GM12872 (cell line): ENCODE measurements at regions not wholly inside any gene's neighbourhood (a gene's known extent, or its start where the extent isn't known, plus 50 kb on each side); places are given as distances from the start of the nearest gene placed in this dataset.

ENCODE experiments used
- CTCF ChIP-seq: IDR thresholded peaks from 3 replicates; pipeline ENCODE4 v1.5.1; 2011; ENCODE audit warnings: low read depth, mild to moderate bottlenecking, low read length, moderate library complexity; ENCODE audit not compliant: insufficient read depth

DNA sequence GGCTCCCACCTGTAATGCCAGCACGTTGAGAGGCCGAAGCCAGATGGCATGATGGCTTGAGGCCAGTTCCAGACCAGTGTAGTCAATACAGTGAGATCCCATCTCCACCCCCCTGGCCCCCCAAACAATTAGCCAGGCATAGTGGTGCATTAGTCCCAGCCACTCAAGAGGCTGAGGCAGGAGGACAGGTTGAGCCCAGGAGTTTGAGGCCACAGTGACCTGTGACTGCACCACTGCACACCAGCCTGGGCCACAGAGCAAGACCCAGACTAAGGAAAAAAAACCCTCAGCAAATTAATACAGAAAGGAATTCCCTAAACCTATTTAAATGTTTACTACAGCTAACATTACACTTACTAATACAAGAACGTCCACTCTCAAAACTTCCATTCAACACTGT, 424.6 kb downstream of the SHQ1 start:
- no peak for TF ChIP-seq CTCF

- TF ChIP-seq CTCF = no peak
Observed at GRCh38 chr3:72421786-72422185, 426.5 kb downstream of the SHQ1 start.

- TF ChIP-seq CTCF = no peak
Observed at GRCh38 chr3:72421126-72421525, 427.1 kb downstream of the SHQ1 start.

GRCh38 chr3:72418856-72419255, 429.4 kb downstream of the SHQ1 start:
- no peak for TF ChIP-seq CTCF

GRCh38 chr3:72418244-72418643, 430.0 kb downstream of the SHQ1 start:
- no peak for TF ChIP-seq CTCF

GRCh38 chr3:72414481-72415016, 433.7 kb downstream of the SHQ1 start:
- TF ChIP-seq CTCF = no peak

DNA sequence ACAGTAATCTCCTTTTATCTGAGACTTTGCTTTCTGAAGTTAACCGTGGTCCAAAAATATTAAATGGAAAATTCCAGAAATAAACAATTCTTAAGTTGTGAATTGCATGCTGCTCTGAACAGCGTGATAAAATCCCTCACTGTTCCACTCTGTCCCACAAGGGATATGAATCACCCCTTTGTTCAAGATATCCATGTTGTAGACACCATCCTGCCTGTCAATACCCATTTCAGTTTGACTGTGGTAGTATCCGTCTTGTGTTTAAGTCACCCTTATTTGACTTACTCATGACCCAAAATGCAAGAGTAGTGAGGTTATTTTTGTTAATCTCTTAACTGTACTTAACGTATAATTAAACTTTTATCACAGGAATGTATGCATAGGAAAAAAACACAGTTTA, 435.0 kb downstream of the SHQ1 start:
- no peak for TF ChIP-seq CTCF
